ENCODE measurements at regions not wholly inside any gene's neighbourhood (a gene's known extent, or its start where the extent isn't known, plus 50 kb on each side); places are given as distances from the start of the nearest gene placed in this dataset.

GRCh38 chr21:27408826-27409225 is 441.9 kb upstream of the ADAMTS5 start:
- Mint-ChIP-seq H3K27ac (no peak overlapping the region), H3K36me3 (no peaks in the 10 kb centered on the region), H3K9me3 (peaks cover 6% of the 10 kb centered on the region)

GRCh38 chr21:27407271-27407670 is 440.4 kb upstream of the ADAMTS5 start:
- Mint-ChIP-seq H3K4me1 (no peaks in the 10 kb centered on the region), H3K36me3 (no peaks in the 10 kb centered on the region), H3K9me3 (peaks cover 6% of the 10 kb centered on the region), H3K4me3 (no peak overlapping the region), H3K27ac (no peak overlapping the region), H3K27me3 (no peaks in the 10 kb centered on the region)
- no peak for ATAC-seq

More at GRCh38 chr21:27408826-27409225, 441.9 kb upstream of the ADAMTS5 start:
- H3K4me3 Mint-ChIP-seq: no peak overlapping the region
- H3K27me3 Mint-ChIP-seq: no peaks in the 10 kb centered on the region
- no peaks in the 10 kb centered on the region for H3K4me1 Mint-ChIP-seq
- no peak for ATAC-seq

GRCh38 chr21:27406300-27407009 is 439.6 kb upstream of the ADAMTS5 start:
- no peak overlapping the region for H3K27ac Mint-ChIP-seq
- no peaks in the 10 kb centered on the region for H3K27me3 Mint-ChIP-seq
- no peak for ATAC-seq
- peaks cover 6% of the 10 kb centered on the region for H3K9me3 Mint-ChIP-seq
- H3K4me3 Mint-ChIP-seq: no peak overlapping the region
- H3K4me1 Mint-ChIP-seq: no peaks in the 10 kb centered on the region
- H3K36me3 Mint-ChIP-seq: no peaks in the 10 kb centered on the region

- no peak for ATAC-seq
- no peaks in the 10 kb centered on the region for H3K27me3 Mint-ChIP-seq
- peaks cover 3% of the 10 kb centered on the region for H3K9me3 Mint-ChIP-seq
- H3K4me3 Mint-ChIP-seq: no peak overlapping the region
- no peak overlapping the region for H3K27ac Mint-ChIP-seq
- H3K4me1 Mint-ChIP-seq: no peaks in the 10 kb centered on the region
- H3K36me3 Mint-ChIP-seq: no peaks in the 10 kb centered on the region
Measured at GRCh38 chr21:27403011-27403410, 436.1 kb upstream of the ADAMTS5 start.

GRCh38 chr21:27400045-27400444 is 433.2 kb upstream of the ADAMTS5 start:
- no peaks in the 10 kb centered on the region for H3K4me1 Mint-ChIP-seq
- H3K27me3 Mint-ChIP-seq: no peaks in the 10 kb centered on the region
- no peak overlapping the region for H3K27ac Mint-ChIP-seq
- H3K9me3 Mint-ChIP-seq: peaks cover 3% of the 10 kb centered on the region
- no peaks in the 10 kb centered on the region for H3K36me3 Mint-ChIP-seq
- no peak for ATAC-seq
- no peak overlapping the region for H3K4me3 Mint-ChIP-seq

- no peak overlapping the region for H3K4me3 Mint-ChIP-seq
- no peak overlapping the region for H3K27ac Mint-ChIP-seq
- no peaks in the 10 kb centered on the region for H3K36me3 Mint-ChIP-seq
- no peaks in the 10 kb centered on the region for H3K4me1 Mint-ChIP-seq
- no peak for ATAC-seq
- H3K9me3 Mint-ChIP-seq: peaks cover 3% of the 10 kb centered on the region
- no peaks in the 10 kb centered on the region for H3K27me3 Mint-ChIP-seq
Measured at GRCh38 chr21:27397578-27397977, 430.7 kb upstream of the ADAMTS5 start.

- Mint-ChIP-seq H3K4me3 (no peak overlapping the region), H3K36me3 (no peaks in the 10 kb centered on the region), H3K27ac (no peak overlapping the region), H3K9me3 (no peaks in the 10 kb centered on the region), H3K27me3 (no peaks in the 10 kb centered on the region), H3K4me1 (no peaks in the 10 kb centered on the region)
- ATAC-seq: no peak
Measured at GRCh38 chr21:27393726-27394125, 426.8 kb upstream of the ADAMTS5 start.

- no peaks in the 10 kb centered on the region for H3K36me3 Mint-ChIP-seq
- no peak for ATAC-seq
- no peaks in the 10 kb centered on the region for H3K9me3 Mint-ChIP-seq
- no peak overlapping the region for H3K4me3 Mint-ChIP-seq
- H3K27me3 Mint-ChIP-seq: no peaks in the 10 kb centered on the region
- H3K27ac Mint-ChIP-seq: no peak overlapping the region
- H3K4me1 Mint-ChIP-seq: no peaks in the 10 kb centered on the region
Measured at GRCh38 chr21:27391990-27392389, 425.1 kb upstream of the ADAMTS5 start.

- no peak for ATAC-seq
- Mint-ChIP-seq H3K27me3 (no peaks in the 10 kb centered on the region), H3K4me1 (no peaks in the 10 kb centered on the region), H3K27ac (no peak overlapping the region), H3K4me3 (no peak overlapping the region), H3K36me3 (no peaks in the 10 kb centered on the region), H3K9me3 (no peaks in the 10 kb centered on the region)
Measured at GRCh38 chr21:27390384-27390783, 423.5 kb upstream of the ADAMTS5 start.

GRCh38 chr21:27388825-27389224 is 421.9 kb upstream of the ADAMTS5 start:
- H3K9me3 Mint-ChIP-seq: no peaks in the 10 kb centered on the region

GRCh38 chr21:27382404-27382803 is 415.5 kb upstream of the ADAMTS5 start:
- Mint-ChIP-seq H3K27ac (no peak overlapping the region), H3K4me1 (no peaks in the 10 kb centered on the region), H3K9me3 (peaks cover 6% of the 10 kb centered on the region), H3K36me3 (no peaks in the 10 kb centered on the region), H3K27me3 (no peaks in the 10 kb centered on the region), H3K4me3 (no peak overlapping the region)
- ATAC-seq: no peak

More at GRCh38 chr21:27388825-27389224, 421.9 kb upstream of the ADAMTS5 start:
- Mint-ChIP-seq H3K36me3 (no peaks in the 10 kb centered on the region), H3K4me3 (no peak overlapping the region), H3K27me3 (no peaks in the 10 kb centered on the region), H3K27ac (no peak overlapping the region), H3K4me1 (no peaks in the 10 kb centered on the region)
- ATAC-seq: no peak

GRCh38 chr21:27380303-27380702 is 413.4 kb upstream of the ADAMTS5 start:
- no peaks in the 10 kb centered on the region for H3K27me3 Mint-ChIP-seq
- no peak overlapping the region for H3K4me3 Mint-ChIP-seq
- H3K36me3 Mint-ChIP-seq: no peaks in the 10 kb centered on the region
- ATAC-seq: no peak
- H3K4me1 Mint-ChIP-seq: no peaks in the 10 kb centered on the region
- H3K27ac Mint-ChIP-seq: no peak overlapping the region
- peaks cover 6% of the 10 kb centered on the region for H3K9me3 Mint-ChIP-seq

- H3K27me3 Mint-ChIP-seq: no peaks in the 10 kb centered on the region
- H3K9me3 Mint-ChIP-seq: peaks cover 6% of the 10 kb centered on the region
- H3K36me3 Mint-ChIP-seq: no peaks in the 10 kb centered on the region
- H3K27ac Mint-ChIP-seq: no peak overlapping the region
- H3K4me3 Mint-ChIP-seq: no peak overlapping the region
- no peak for ATAC-seq
- H3K4me1 Mint-ChIP-seq: no peaks in the 10 kb centered on the region
Measured at GRCh38 chr21:27379354-27379753, 412.5 kb upstream of the ADAMTS5 start.

GRCh38 chr21:27372381-27372780 is 405.5 kb upstream of the ADAMTS5 start:
- no peaks in the 10 kb centered on the region for H3K27me3 Mint-ChIP-seq

GRCh38 chr21:27371975-27372331 is 405.1 kb upstream of the ADAMTS5 start:
- Mint-ChIP-seq H3K36me3 (no peaks in the 10 kb centered on the region), H3K4me1 (no peaks in the 10 kb centered on the region), H3K27me3 (no peaks in the 10 kb centered on the region), H3K9me3 (no peaks in the 10 kb centered on the region), H3K27ac (no peak overlapping the region), H3K4me3 (no peak overlapping the region)
- no peak for ATAC-seq

More at GRCh38 chr21:27372381-27372780, 405.5 kb upstream of the ADAMTS5 start:
- no peaks in the 10 kb centered on the region for H3K4me1 Mint-ChIP-seq
- no peaks in the 10 kb centered on the region for H3K36me3 Mint-ChIP-seq
- H3K4me3 Mint-ChIP-seq: no peak overlapping the region
- no peak for ATAC-seq
- no peaks in the 10 kb centered on the region for H3K9me3 Mint-ChIP-seq
- no peak overlapping the region for H3K27ac Mint-ChIP-seq

GRCh38 chr21:27371115-27371974 is 404.5 kb upstream of the ADAMTS5 start:
- Mint-ChIP-seq H3K36me3 (no peaks in the 10 kb centered on the region), H3K27me3 (no peaks in the 10 kb centered on the region), H3K4me3 (no peak overlapping the region), H3K27ac (no peak overlapping the region), H3K4me1 (no peaks in the 10 kb centered on the region), H3K9me3 (no peaks in the 10 kb centered on the region)
- no peak for ATAC-seq
